ENCODE measurements at regions not wholly inside any gene's neighbourhood (a gene's known extent, or its start where the extent isn't known, plus 50 kb on each side); places are given as distances from the start of the nearest gene placed in this dataset.

DNA sequence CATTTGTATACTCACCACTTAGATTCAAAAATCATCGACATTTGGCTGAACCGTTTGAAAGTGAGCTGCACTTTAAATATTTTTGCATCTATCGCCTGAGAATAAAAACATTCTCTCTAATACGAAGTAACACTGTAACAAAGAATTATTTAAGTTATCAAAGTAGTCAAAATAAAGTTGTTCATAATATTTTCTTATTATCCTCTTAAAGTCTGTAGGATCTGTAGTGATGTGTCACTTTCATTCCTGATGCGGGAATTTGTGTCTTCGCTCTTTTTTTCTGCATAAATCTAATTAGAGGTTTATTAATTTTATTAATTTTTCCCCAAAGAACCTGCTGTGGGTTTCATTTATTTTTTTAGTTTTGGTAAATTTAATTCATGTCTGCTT lies 74.8 kb downstream of the ETS2 start:
- Histone ChIP-seq H3K9me2 (replicated peaks; ENCODE audit: control insufficient read depth, low read length) (no peaks in the 10 kb centered on the region), H4K20me1 (ENCODE audit: control insufficient read depth, insufficient read depth, low read depth, low read length) (no peaks in the 10 kb centered on the region), H3K9me3 (ENCODE audit: control insufficient read depth, insufficient read depth, low read length) (peaks cover 8% of the 10 kb centered on the region; the same call in 1 of the 2 replicates), H3K36me3 (ENCODE audit: control insufficient read depth, low read length) (no peaks in the 10 kb centered on the region), H3K4me1 (ENCODE audit: control insufficient read depth, low read length) (peaks cover 3% of the 10 kb centered on the region; the same call in 1 of the 2 replicates), H3F3A (ENCODE audit: control insufficient read depth, insufficient read depth) (no peaks in the 10 kb centered on the region), H3K4me3 (ENCODE audit: low read length) (no peak overlapping the region), H3K4me2 (ENCODE audit: low read length) (no peak overlapping the region), H3K79me2 (ENCODE audit: control insufficient read depth, low read length) (no peaks in the 10 kb centered on the region), H3K27ac (ENCODE audit: low read depth, low read length) (no peak overlapping the region), H3K27me3 (ENCODE audit: control insufficient read depth, low read length) (no peaks in the 10 kb centered on the region)
- TF ChIP-seq, protein P1, sequence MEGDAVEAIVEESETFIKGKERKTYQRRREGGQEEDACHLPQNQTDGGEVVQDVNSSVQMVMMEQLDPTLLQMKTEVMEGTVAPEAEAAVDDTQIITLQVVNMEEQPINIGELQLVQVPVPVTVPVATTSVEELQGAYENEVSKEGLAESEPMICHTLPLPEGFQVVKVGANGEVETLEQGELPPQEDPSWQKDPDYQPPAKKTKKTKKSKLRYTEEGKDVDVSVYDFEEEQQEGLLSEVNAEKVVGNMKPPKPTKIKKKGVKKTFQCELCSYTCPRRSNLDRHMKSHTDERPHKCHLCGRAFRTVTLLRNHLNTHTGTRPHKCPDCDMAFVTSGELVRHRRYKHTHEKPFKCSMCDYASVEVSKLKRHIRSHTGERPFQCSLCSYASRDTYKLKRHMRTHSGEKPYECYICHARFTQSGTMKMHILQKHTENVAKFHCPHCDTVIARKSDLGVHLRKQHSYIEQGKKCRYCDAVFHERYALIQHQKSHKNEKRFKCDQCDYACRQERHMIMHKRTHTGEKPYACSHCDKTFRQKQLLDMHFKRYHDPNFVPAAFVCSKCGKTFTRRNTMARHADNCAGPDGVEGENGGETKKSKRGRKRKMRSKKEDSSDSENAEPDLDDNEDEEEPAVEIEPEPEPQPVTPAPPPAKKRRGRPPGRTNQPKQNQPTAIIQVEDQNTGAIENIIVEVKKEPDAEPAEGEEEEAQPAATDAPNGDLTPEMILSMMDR (IDR thresholded peaks at IDR 0.05; ENCODE audit: low read depth, low read length, poor library complexity, severe bottlenecking), result no peak
- TF ChIP-seq EZH2phosphoT487 (IDR thresholded peaks at IDR 0.05; ENCODE audit: borderline replicate concordance, low read length), result no peak

DNA sequence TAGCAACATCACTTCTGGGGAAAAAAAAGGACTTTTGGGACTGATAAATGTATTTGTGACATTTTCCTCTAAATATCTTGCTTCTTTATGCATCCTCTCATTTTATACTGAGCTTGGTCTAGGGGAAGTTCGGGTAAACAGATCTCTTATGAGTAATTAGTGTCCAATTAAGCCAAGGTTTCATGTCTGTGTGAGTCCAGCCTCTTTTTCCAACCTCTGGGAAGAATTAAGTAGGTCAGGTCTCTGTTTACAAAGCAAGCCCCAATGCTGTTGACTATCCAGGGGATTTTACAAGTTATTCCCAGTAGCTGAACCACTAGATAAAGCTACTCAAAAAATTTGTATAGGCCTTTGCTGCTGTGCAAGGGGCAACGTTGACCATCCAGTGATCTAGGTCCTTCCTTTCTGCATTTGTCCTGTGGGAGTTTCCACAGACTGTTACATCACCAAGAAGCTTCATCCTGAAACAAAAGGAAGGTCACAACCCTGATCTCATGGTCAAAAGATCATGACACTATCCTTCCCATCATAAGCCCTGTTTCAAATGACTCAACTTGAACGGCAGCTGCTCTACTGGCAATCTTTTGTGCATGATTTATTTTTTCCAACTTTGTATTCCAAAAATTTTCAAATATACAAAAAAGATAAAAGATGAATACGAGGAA lies 74.3 kb downstream of the ETS2 start:
- H3K79me2 ChIP-seq (ENCODE audit: control insufficient read depth, low read length), result no peaks in the 10 kb centered on the region
- no peak overlapping the region for H3K4me2 ChIP-seq (ENCODE audit: low read length)
- no peaks in the 10 kb centered on the region for H3K9me2 ChIP-seq (replicated peaks; ENCODE audit: control insufficient read depth, low read length)
- H4K20me1 ChIP-seq (ENCODE audit: control insufficient read depth, insufficient read depth, low read depth, low read length), result no peaks in the 10 kb centered on the region
- no peak overlapping the region for H3K27ac ChIP-seq (ENCODE audit: low read depth, low read length)
- TF ChIP-seq EZH2phosphoT487 (IDR thresholded peaks at IDR 0.05; ENCODE audit: borderline replicate concordance, low read length), result no peak
- TF ChIP-seq, protein P1 (IDR thresholded peaks at IDR 0.05; ENCODE audit: low read depth, low read length, poor library complexity, severe bottlenecking), result no peak
- no peaks in the 10 kb centered on the region for H3F3A ChIP-seq (ENCODE audit: control insufficient read depth, insufficient read depth)
- H3K27me3 ChIP-seq (ENCODE audit: control insufficient read depth, low read length), result no peaks in the 10 kb centered on the region
- H3K9me3 ChIP-seq (ENCODE audit: control insufficient read depth, insufficient read depth, low read length), result peaks cover 8% of the 10 kb centered on the region; the same call in 1 of the 2 replicates
- H3K4me3 ChIP-seq (ENCODE audit: low read length), result no peak overlapping the region
- H3K36me3 ChIP-seq (ENCODE audit: control insufficient read depth, low read length), result no peaks in the 10 kb centered on the region
- peaks cover 3% of the 10 kb centered on the region; the same call in 1 of the 2 replicates for H3K4me1 ChIP-seq (ENCODE audit: control insufficient read depth, low read length)

GRCh38 chr21:38878379-38879179 lies 72.8 kb downstream of the ETS2 start:
- H3K27ac ChIP-seq (ENCODE audit: low read depth, low read length), result no peak overlapping the region
- H3K9me3 ChIP-seq (ENCODE audit: control insufficient read depth, insufficient read depth, low read length), result peaks cover 4% of the 10 kb centered on the region; the same call in 1 of the 2 replicates
- no peak overlapping the region for H3K4me3 ChIP-seq (ENCODE audit: low read length)
- H3K27me3 ChIP-seq (ENCODE audit: control insufficient read depth, low read length), result no peaks in the 10 kb centered on the region
- no peak overlapping the region for H3K4me2 ChIP-seq (ENCODE audit: low read length)
- TF ChIP-seq, protein P1 (IDR thresholded peaks at IDR 0.05; ENCODE audit: low read depth, low read length, poor library complexity, severe bottlenecking), result no peak
- TF ChIP-seq EZH2phosphoT487 (IDR thresholded peaks at IDR 0.05; ENCODE audit: borderline replicate concordance, low read length), result no peak
- no peaks in the 10 kb centered on the region for H4K20me1 ChIP-seq (ENCODE audit: control insufficient read depth, insufficient read depth, low read depth, low read length)
- H3K4me1 ChIP-seq (ENCODE audit: control insufficient read depth, low read length), result peaks cover 3% of the 10 kb centered on the region; the same call in 1 of the 2 replicates
- H3K79me2 ChIP-seq (ENCODE audit: control insufficient read depth, low read length), result no peaks in the 10 kb centered on the region
- no peaks in the 10 kb centered on the region for H3K36me3 ChIP-seq (ENCODE audit: control insufficient read depth, low read length)
- H3F3A ChIP-seq (ENCODE audit: control insufficient read depth, insufficient read depth), result no peaks in the 10 kb centered on the region
- no peaks in the 10 kb centered on the region for H3K9me2 ChIP-seq (replicated peaks; ENCODE audit: control insufficient read depth, low read length)
